B cell (primary cell): ENCODE measurements at regions not wholly inside any gene's neighbourhood (a gene's known extent, or its start where the extent isn't known, plus 50 kb on each side); places are given as distances from the start of the nearest gene placed in this dataset.

ENCODE experiments used
- ATAC-seq: fragments of 200-7000 bp; cut with Tn5 transposase; one replicate; pipeline ENCODE4 v1.10.0; 2021; ENCODE audit warnings: low read depth, mild to moderate bottlenecking, moderate number of reproducible peaks, moderate library complexity
- CTCF ChIA-PET: fragments of 350-600 bp; sonication (Branson Sonifier 250); formaldehyde crosslinking; loops from one replicate; lab custom pipeline; 2021; ENCODE audit warnings: antibody characterized with exemption, inconsistent platforms; lab: Charles Lee
- POLR2A ChIA-PET: fragments of 350-600 bp; sonication (Branson Sonifier 250); formaldehyde crosslinking; loops from one replicate; lab custom pipeline; 2021; ENCODE audit warnings: antibody characterized with exemption; lab: Charles Lee
- DNase-seq: peaks from one replicate; pipeline ENCODE4 v3.0.0; 2013
- H2AFZ ChIP-seq: 2 replicates; pipeline ENCODE4 v1.6.1; 2012; ENCODE audit warnings: mild to moderate bottlenecking, low read depth, low read length; ENCODE audit not compliant: insufficient read depth, poor library complexity, severe bottlenecking
- H3K27ac ChIP-seq, 2 donors: 1 replicate in 1 of 2; 2 replicates in 1 of 2; pipeline ENCODE4 v1.5.1; 2012 to 2013; ENCODE audit warnings: low read length in 2 of 2, mild to moderate bottlenecking in 2 of 2, moderate library complexity in 1 of 2
- H3K27me3 ChIP-seq, 4 experiments: fragments of 200-600 bp in 1 of 4; sonication (generic) in 1 of 4; replicated peaks in 1 of 4; 1 replicate in 2 of 4; 2 replicates in 2 of 4; pipeline versions ENCODE4 v1.6.1 to v1.7.0; 2013 to 2016; ENCODE audit warnings: low read length in 3 of 4, mild to moderate bottlenecking in 2 of 4, mixed read lengths in 1 of 4, moderate library complexity in 1 of 4; ENCODE audit not compliant: insufficient read depth in 4 of 4, control insufficient read depth in 3 of 4; ENCODE audit errors: control extremely low read depth in 1 of 4
- H3K36me3 ChIP-seq, 2 experiments: replicated peaks in 1 of 2; 1 replicate in 1 of 2; 2 replicates in 1 of 2; pipeline versions ENCODE4 v1.6.1 to v1.7.1; 2013; ENCODE audit warnings: low read length in 1 of 2; ENCODE audit not compliant: insufficient read depth in 2 of 2, control insufficient read depth in 1 of 2; ENCODE audit errors: control extremely low read depth in 1 of 2, extremely low read depth in 1 of 2
- H3K4me1 ChIP-seq, 2 donors: fragments of 200-600 bp in 1 of 2; sonication (generic) in 1 of 2; 1 replicate in 1 of 2; 2 replicates in 1 of 2; pipeline versions ENCODE4 v1.5.1 to v1.6.1; 2013 to 2017; ENCODE audit warnings: low read length in 2 of 2; ENCODE audit not compliant: control insufficient read depth in 2 of 2, insufficient read depth in 2 of 2
- H3K4me2 ChIP-seq: replicated peaks from 2 replicates; pipeline ENCODE3; 2012; ENCODE audit warnings: mild to moderate bottlenecking, low read depth, low read length; ENCODE audit not compliant: poor library complexity, severe bottlenecking
- H3K4me3 ChIP-seq, 5 experiments: fragments of 200-600 bp in 1 of 5; sonication (generic) in 1 of 5; 1 replicate in 3 of 5; 2 replicates in 2 of 5; pipeline versions ENCODE4 v1.5.1 to v1.7.0; 2011 to 2016; ENCODE audit warnings: low read length in 4 of 5, mild to moderate bottlenecking in 4 of 5, low read depth in 2 of 5, control low read depth in 1 of 5, moderate library complexity in 1 of 5; ENCODE audit not compliant: insufficient read depth in 1 of 5; ENCODE audit errors: control extremely low read depth in 1 of 5, extremely low read depth in 1 of 5
- H3K79me2 ChIP-seq: fragments of 200-600 bp; sonication (generic); one replicate; pipeline ENCODE4 v1.6.0; 2016; ENCODE audit warnings: low read length; ENCODE audit not compliant: control insufficient read depth, insufficient read depth
- H3K9ac ChIP-seq: fragments of 200-600 bp; sonication (generic); 2 replicates; pipeline ENCODE4 v1.6.1; 2017; ENCODE audit warnings: mild to moderate bottlenecking, low read length, moderate library complexity
- H3K9me3 ChIP-seq, 3 donors: one replicate each; pipeline versions ENCODE4 v1.6.1 to v1.7.1; 2013; ENCODE audit warnings: low read length in 2 of 3; ENCODE audit not compliant: control insufficient read depth in 2 of 3, insufficient read depth in 1 of 3; ENCODE audit errors: control extremely low read depth in 1 of 3
- H4K20me1 ChIP-seq: 2 replicates; pipeline ENCODE4 v1.6.0; 2012; ENCODE audit warnings: mild to moderate bottlenecking, low read length; ENCODE audit not compliant: insufficient read depth, control insufficient read depth, poor library complexity, severe bottlenecking
- H3K27ac Mint-ChIP-seq: one replicate; pipeline ENCODE4 v1.8.0; 2021; ENCODE audit warnings: mixed read lengths
- H3K27me3 Mint-ChIP-seq: one replicate; pipeline ENCODE4 v1.8.0; 2021; ENCODE audit warnings: mixed read lengths
- H3K4me1 Mint-ChIP-seq: one replicate; pipeline ENCODE4 v1.8.0; 2021; ENCODE audit warnings: mixed read lengths
- H3K4me3 Mint-ChIP-seq: one replicate; pipeline ENCODE4 v1.8.0; 2021; ENCODE audit warnings: mixed read lengths
- H3K9me3 Mint-ChIP-seq: one replicate; pipeline ENCODE4 v1.8.0; 2022; ENCODE audit warnings: mixed read lengths; ENCODE audit not compliant: insufficient read depth
- EZH2 ChIP-seq: IDR thresholded peaks from 2 replicates; pipeline ENCODE4 v1.6.1; 2012; ENCODE audit warnings: borderline replicate concordance, low read depth, mild to moderate bottlenecking, moderate library complexity, low read length; ENCODE audit not compliant: insufficient read depth, poor library complexity, severe bottlenecking
- WGBS: methylation state at CpG from one replicate; pipeline ENCODE4 v1.1.5; 2013; ENCODE audit warnings: missing lambda C conversion rate; ENCODE audit not compliant: insufficient coverage; 5-methylcytosine and 5-hydroxymethylcytosine counted together
- intact Hi-C: fragments of 100-400 bp; cut with micrococcal nuclease; formaldehyde crosslinking; loops from one replicate; pipeline ENCODE4 v1.10.0; 2022
- TF ChIP-seq, protein P1 (sequence below): fragments of 200-600 bp; IDR thresholded peaks from one replicate; pipeline ENCODE4 v1.8.0; 2022; ENCODE audit warnings: antibody characterized with exemption, mild to moderate bottlenecking

DNA sequence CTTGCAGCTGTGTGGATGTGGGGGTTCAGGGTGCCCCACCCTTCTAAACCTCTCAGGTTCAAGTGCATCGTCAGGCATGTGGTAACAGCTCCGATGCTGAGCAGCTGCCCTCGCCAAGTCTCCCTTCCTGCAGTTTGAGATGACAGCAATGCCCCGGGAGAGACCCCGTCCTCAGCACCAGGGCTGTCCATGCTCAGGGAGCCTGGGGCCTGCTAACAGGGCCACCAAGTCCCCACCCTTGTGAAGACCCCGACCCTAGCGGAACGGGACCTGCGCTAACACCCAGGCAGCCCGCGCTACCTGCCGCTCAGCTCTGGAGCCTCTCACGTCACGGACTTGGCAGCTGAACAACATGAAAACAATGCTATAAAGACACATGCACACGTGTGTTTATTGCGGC lies 159.2 kb upstream of the C1orf174 start:
- POLR2A ChIA-PET: interaction anchor here (0.6 kb wide), 1 partner anchor 44 kb away, joined by 3 read pairs; no protein-coding TSS in a partner anchor
- no peaks in the 10 kb centered on the region for H3K9me3 Mint-ChIP-seq
- H3K4me3 Mint-ChIP-seq: no peak overlapping the region
- intact Hi-C loops: no loop called here
- Histone ChIP-seq H3K9me3 (peaks cover 0 to 21% (median 0%) of the 10 kb centered on the region in 3 donors), H3K4me2 (no peak overlapping the region), H3K79me2 (no peaks in the 10 kb centered on the region), H3K27ac (no peak overlapping the region), H3K36me3 (no peaks in the 10 kb centered on the region), H3K4me3 (no peak overlapping the region), H3K9ac (no peak overlapping the region), H3K27me3 (peaks cover 0 to 2% (median 0%) of the 10 kb centered on the region in 4 experiments), H2AFZ (no peak overlapping the region), H4K20me1 (no peaks in the 10 kb centered on the region), H3K4me1 (no peaks in the 10 kb centered on the region)
- H3K27ac Mint-ChIP-seq: no peak overlapping the region
- H3K27me3 Mint-ChIP-seq: no peaks in the 10 kb centered on the region
- 88% methylated on average over 14 of the region's 16 CpGs for WGBS
- DNase-seq (no peak), ATAC-seq (no peak)
- TF ChIP-seq, protein P1, sequence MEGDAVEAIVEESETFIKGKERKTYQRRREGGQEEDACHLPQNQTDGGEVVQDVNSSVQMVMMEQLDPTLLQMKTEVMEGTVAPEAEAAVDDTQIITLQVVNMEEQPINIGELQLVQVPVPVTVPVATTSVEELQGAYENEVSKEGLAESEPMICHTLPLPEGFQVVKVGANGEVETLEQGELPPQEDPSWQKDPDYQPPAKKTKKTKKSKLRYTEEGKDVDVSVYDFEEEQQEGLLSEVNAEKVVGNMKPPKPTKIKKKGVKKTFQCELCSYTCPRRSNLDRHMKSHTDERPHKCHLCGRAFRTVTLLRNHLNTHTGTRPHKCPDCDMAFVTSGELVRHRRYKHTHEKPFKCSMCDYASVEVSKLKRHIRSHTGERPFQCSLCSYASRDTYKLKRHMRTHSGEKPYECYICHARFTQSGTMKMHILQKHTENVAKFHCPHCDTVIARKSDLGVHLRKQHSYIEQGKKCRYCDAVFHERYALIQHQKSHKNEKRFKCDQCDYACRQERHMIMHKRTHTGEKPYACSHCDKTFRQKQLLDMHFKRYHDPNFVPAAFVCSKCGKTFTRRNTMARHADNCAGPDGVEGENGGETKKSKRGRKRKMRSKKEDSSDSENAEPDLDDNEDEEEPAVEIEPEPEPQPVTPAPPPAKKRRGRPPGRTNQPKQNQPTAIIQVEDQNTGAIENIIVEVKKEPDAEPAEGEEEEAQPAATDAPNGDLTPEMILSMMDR: no peak
- TF ChIP-seq EZH2: no peak
- H3K4me1 Mint-ChIP-seq: no peaks in the 10 kb centered on the region
- CTCF ChIA-PET: no interaction called here

DNA sequence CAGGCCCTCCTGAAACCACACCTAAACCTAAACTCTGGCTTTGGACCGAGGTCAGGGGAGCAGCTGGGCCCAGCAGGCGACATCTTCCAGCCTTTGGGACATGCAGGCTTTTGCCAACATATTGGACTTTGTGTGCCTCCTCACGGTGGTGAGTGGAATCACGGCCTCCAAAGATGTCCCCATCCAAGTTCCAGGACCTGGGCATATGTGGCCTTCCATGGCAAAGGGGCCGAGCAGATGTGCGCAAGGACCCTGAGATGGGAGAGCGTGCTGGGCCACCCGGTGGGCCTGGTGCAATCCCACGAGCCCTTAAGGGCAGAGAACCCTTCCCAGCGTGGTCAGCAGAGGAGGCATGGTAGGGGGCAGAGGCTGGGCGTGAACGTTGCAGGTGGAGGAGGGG lies 160.8 kb upstream of the C1orf174 start:
- 71% methylated on average over 12 of the region's 12 CpGs for WGBS
- CTCF ChIA-PET: no interaction called here

More for the DNA sequence above, 160.8 kb upstream of the C1orf174 start:
- Histone ChIP-seq H3K79me2 (no peaks in the 10 kb centered on the region), H3K9ac (no peak overlapping the region), H3K4me2 (no peak overlapping the region), H2AFZ (no peak overlapping the region), H3K4me3 (no peak overlapping the region), H3K27ac (no peak overlapping the region), H3K27me3 (peaks cover 0 to 2% (median 0%) of the 10 kb centered on the region in 4 experiments), H3K36me3 (no peaks in the 10 kb centered on the region), H4K20me1 (no peaks in the 10 kb centered on the region), H3K9me3 (peaks cover 0 to 19% (median 0%) of the 10 kb centered on the region in 3 donors), H3K4me1 (no peaks in the 10 kb centered on the region)
- POLR2A ChIA-PET: interaction anchor here (0.6 kb wide), 1 partner anchor 11 kb away, joined by 3 read pairs; no protein-coding TSS in a partner anchor
- no peak overlapping the region for H3K4me3 Mint-ChIP-seq
- H3K4me1 Mint-ChIP-seq: no peaks in the 10 kb centered on the region
- TF ChIP-seq EZH2: no peak
- TF ChIP-seq, protein P1: no peak
- H3K27ac Mint-ChIP-seq: no peak overlapping the region
- H3K27me3 Mint-ChIP-seq: no peaks in the 10 kb centered on the region
- no peaks in the 10 kb centered on the region for H3K9me3 Mint-ChIP-seq
- DNase-seq (no peak), ATAC-seq (no peak)
- intact Hi-C loops: no loop called here
